H1 (cell line): ENCODE measurements at regions not wholly inside any gene's neighbourhood (a gene's known extent, or its start where the extent isn't known, plus 50 kb on each side); places are given as distances from the start of the nearest gene placed in this dataset.

ENCODE experiments used
- CTCF ChIA-PET: fragments of 300-600 bp; sonication (Branson Sonifier 250); formaldehyde crosslinking; loops from one replicate; lab custom pipeline; 2021; ENCODE audit not compliant: partially characterized antibody; lab: Charles Lee
- POLR2A ChIA-PET: fragments of 300-600 bp; sonication (Branson Sonifier 250); formaldehyde crosslinking; loops from one replicate; lab custom pipeline; 2021; ENCODE audit warnings: inconsistent platforms; ENCODE audit not compliant: partially characterized antibody; lab: Charles Lee
- DNase-seq, 2 experiments: peaks; one replicate each; pipeline versions ENCODE4 v3.0.0 to v3.0.0-alpha.2; 2010 to 2022; ENCODE audit warnings: low spot score in 2 of 2, low read depth in 1 of 2, mixed read lengths in 1 of 2
- FAIRE-seq: peaks from 2 replicates; lab custom pipeline; 2011; peaks lifted over from hg19 to GRCh38; lab: Jason Lieb, UNC
- H2AFZ ChIP-seq: 2 replicates; pipeline ENCODE4 v1.8.1; 2012; ENCODE audit warnings: low read length, inconsistent platforms
- H2AK5ac ChIP-seq: 2 replicates; pipeline ENCODE4 v1.6.1; 2013; ENCODE audit warnings: low read depth, low read length
- H2BK120ac ChIP-seq: replicated peaks from 2 replicates; pipeline ENCODE3; 2013; ENCODE audit warnings: low read depth, low read length, inconsistent platforms
- H2BK12ac ChIP-seq: 2 replicates; pipeline ENCODE4 v1.6.1; 2013; ENCODE audit warnings: low read depth, low read length
- H2BK15ac ChIP-seq: 2 replicates; pipeline ENCODE4 v1.6.1; 2013; ENCODE audit warnings: low read length
- H2BK20ac ChIP-seq: 2 replicates; pipeline ENCODE4 v1.6.1; 2013; ENCODE audit warnings: low read length
- H2BK5ac ChIP-seq: 2 replicates; pipeline ENCODE4 v1.6.1; 2013; ENCODE audit warnings: low read depth, low read length
- H3K14ac ChIP-seq: 2 replicates; pipeline ENCODE4 v1.6.1; 2013; ENCODE audit warnings: inconsistent platforms; ENCODE audit not compliant: insufficient read length
- H3K18ac ChIP-seq: 2 replicates; pipeline ENCODE4 v1.6.1; 2013; ENCODE audit warnings: low read length; ENCODE audit errors: extremely low read depth
- H3K23ac ChIP-seq: 2 replicates; pipeline ENCODE4 v1.6.1; 2013; ENCODE audit warnings: inconsistent platforms; ENCODE audit not compliant: insufficient read length
- H3K23me2 ChIP-seq: 2 replicates; pipeline ENCODE4 v1.6.1; 2013; ENCODE audit warnings: low read depth, low read length
- H3K27ac ChIP-seq: 2 replicates; pipeline ENCODE4 v1.6.1; 2011; ENCODE audit warnings: low read depth, low read length, inconsistent platforms
- H3K27me3 ChIP-seq, 4 experiments: replicated peaks in 1 of 4; 1 replicate in 1 of 4; 2 replicates in 3 of 4; pipeline versions ENCODE4 v1.6.1 to v1.8.1; 2011 to 2013; ENCODE audit warnings: low read length in 3 of 4, mild to moderate bottlenecking in 3 of 4, inconsistent platforms in 2 of 4, mixed read lengths in 2 of 4, moderate library complexity in 1 of 4; ENCODE audit not compliant: control insufficient read depth in 3 of 4, insufficient read depth in 3 of 4; ENCODE audit errors: extremely low read depth in 1 of 4
- H3K36me3 ChIP-seq, 4 experiments: 2 replicates each; pipeline versions ENCODE4 v1.6.1 to v1.8.1; 2011 to 2013; ENCODE audit warnings: mild to moderate bottlenecking in 4 of 4, low read length in 3 of 4, moderate library complexity in 2 of 4, control low read depth in 1 of 4, inconsistent platforms in 1 of 4; ENCODE audit not compliant: insufficient read depth in 4 of 4, control insufficient read depth in 2 of 4
- H3K4ac ChIP-seq: replicated peaks from 2 replicates; pipeline ENCODE3; 2013; ENCODE audit warnings: low read length, low read depth, mixed read lengths, inconsistent platforms; ENCODE audit not compliant: insufficient read length
- H3K4me1 ChIP-seq, 4 experiments: replicated peaks in 1 of 4; 1 replicate in 1 of 4; 2 replicates in 3 of 4; pipeline versions ENCODE4 v1.6.1 to v1.8.1; 2011 to 2013; ENCODE audit warnings: low read length in 3 of 4, inconsistent platforms in 2 of 4, mixed read lengths in 1 of 4; ENCODE audit not compliant: insufficient read depth in 4 of 4, control insufficient read depth in 3 of 4
- H3K4me2 ChIP-seq, 2 experiments: 2 replicates each; pipeline versions ENCODE4 v1.6.1 to v1.8.1; 2011 to 2013; ENCODE audit warnings: low read depth in 2 of 2, low read length in 2 of 2, control low read depth in 1 of 2, inconsistent platforms in 1 of 2, mild to moderate bottlenecking in 1 of 2; ENCODE audit not compliant: insufficient read depth in 1 of 2
- H3K4me3 ChIP-seq, 4 experiments: fragments of 200-600, 300-600 bp in 1 of 4; sonication (generic), shearing (Covaris generic), sonication (Bioruptor Twin) in 1 of 4; 2 replicates each; pipeline versions ENCODE4 v1.5.1 to v1.8.1; 2011 to 2016; ENCODE audit warnings: low read length in 4 of 4, low read depth in 3 of 4, control low read depth in 2 of 4, inconsistent platforms in 2 of 4, mild to moderate bottlenecking in 2 of 4, mixed read lengths in 1 of 4, moderate library complexity in 1 of 4; ENCODE audit not compliant: insufficient read depth in 2 of 4; ENCODE audit errors: extremely low read depth in 1 of 4
- H3K56ac ChIP-seq: replicated peaks from 2 replicates; pipeline ENCODE3; 2013; ENCODE audit warnings: low read depth, mild to moderate bottlenecking, mixed read lengths, low read length, inconsistent platforms; ENCODE audit not compliant: insufficient read length
- H3K79me1 ChIP-seq: 2 replicates; pipeline ENCODE4 v1.6.1; 2013; ENCODE audit warnings: low read depth, low read length, control low read depth
- H3K79me2 ChIP-seq, 2 experiments: 2 replicates each; pipeline versions ENCODE4 v1.6.1 to v1.8.1; 2012 to 2013; ENCODE audit warnings: low read length in 2 of 2, mild to moderate bottlenecking in 2 of 2, inconsistent platforms in 1 of 2; ENCODE audit not compliant: insufficient read depth in 2 of 2, control insufficient read depth in 1 of 2
- H3K9ac ChIP-seq, 4 experiments: replicated peaks in 1 of 4; 1 replicate in 1 of 4; 2 replicates in 3 of 4; pipeline versions ENCODE4 v1.6.1 to v1.8.1; 2011 to 2013; ENCODE audit warnings: low read depth in 3 of 4, low read length in 3 of 4, control low read depth in 2 of 4, mild to moderate bottlenecking in 2 of 4, moderate library complexity in 2 of 4, inconsistent platforms in 1 of 4; ENCODE audit errors: extremely low read depth in 1 of 4
- H3K9me3 ChIP-seq, 2 experiments: 2 replicates each; pipeline versions ENCODE4 v1.6.1 to v1.8.1; 2012 to 2013; ENCODE audit warnings: mild to moderate bottlenecking in 2 of 2, moderate library complexity in 2 of 2, control low read depth in 1 of 2, inconsistent platforms in 1 of 2, low read depth in 1 of 2, low read length in 1 of 2, mixed read lengths in 1 of 2; ENCODE audit not compliant: insufficient read depth in 2 of 2
- H4K20me1 ChIP-seq, 2 experiments: replicated peaks in 1 of 2; 2 replicates each; pipeline versions ENCODE3 to v1.8.1; 2011 to 2013; ENCODE audit warnings: inconsistent platforms in 2 of 2, low read length in 2 of 2, mild to moderate bottlenecking in 1 of 2; ENCODE audit not compliant: insufficient read depth in 2 of 2, control insufficient read depth in 1 of 2
- H4K5ac ChIP-seq: 2 replicates; pipeline ENCODE4 v1.6.1; 2013; ENCODE audit warnings: low read length, low read depth, mixed read lengths, inconsistent platforms; ENCODE audit not compliant: insufficient read length
- H4K8ac ChIP-seq: 2 replicates; pipeline ENCODE4 v1.8.0; 2013; ENCODE audit warnings: mild to moderate bottlenecking, moderate library complexity, low read length, inconsistent platforms; ENCODE audit not compliant: insufficient read depth; ENCODE audit errors: extremely low read depth
- H4K91ac ChIP-seq: replicated peaks from 2 replicates; pipeline ENCODE3; 2013; ENCODE audit warnings: low read length, mixed read lengths, inconsistent platforms; ENCODE audit not compliant: insufficient read length
- TCF12 ChIP-seq: IDR thresholded peaks from 2 replicates; pipeline ENCODE4 v1.6.1; 2011; ENCODE audit warnings: low read depth, mild to moderate bottlenecking, low read length
- WGBS, 2 experiments: shearing (Covaris generic) in 1 of 2; methylation state at CpG; one replicate each; pipeline versions ENCODE4 v1.1.6 to v1.1.7; 2013 to 2015; ENCODE audit warnings: low lambda C conversion rate in 2 of 2, mixed read lengths in 2 of 2, inconsistent platforms in 1 of 2, low coverage in 1 of 2, missing lambda C conversion rate in 1 of 2; ENCODE audit not compliant: insufficient replicate concordance in 2 of 2, insufficient coverage in 1 of 2, insufficient read length in 1 of 2; ENCODE audit errors: extremely low coverage in 1 of 2, missing lambda C conversion rate in 1 of 2; 5-methylcytosine and 5-hydroxymethylcytosine counted together

DNA sequence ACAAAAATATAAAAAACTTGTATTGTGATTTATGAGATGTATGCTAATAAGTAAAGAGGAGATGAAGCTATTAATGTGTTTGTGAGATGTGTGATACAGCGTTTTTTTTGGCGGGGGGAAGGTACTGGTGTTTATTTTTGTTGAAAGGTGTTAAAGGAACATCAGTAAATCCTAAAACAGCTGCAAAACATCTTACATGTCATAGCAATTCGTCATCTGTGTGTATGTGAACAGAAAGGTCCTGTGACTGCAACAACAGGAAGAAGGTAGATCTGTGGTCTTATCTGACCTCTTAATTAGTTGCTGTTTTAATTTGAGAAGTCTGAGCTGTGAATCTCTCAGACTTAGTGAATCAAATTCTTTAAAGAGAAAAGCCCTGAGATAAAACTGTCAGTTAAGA is 1041.1 kb downstream of the JRKL start:
- no peak overlapping the region for H2BK15ac ChIP-seq
- 91 to 100% methylated on average over 2 to 3 of the region's 3 CpGs for WGBS, 2 experiments
- TF ChIP-seq TCF12, result no peak
- no peaks in the 10 kb centered on the region for H3K23me2 ChIP-seq
- no peak overlapping the region for H3K14ac ChIP-seq
- H4K8ac ChIP-seq, result no peak overlapping the region
- no peaks in the 10 kb centered on the region for H3K27me3 ChIP-seq
- no peak overlapping the region for H4K91ac ChIP-seq
- H3K79me1 ChIP-seq, result no peaks in the 10 kb centered on the region
- no peaks in the 10 kb centered on the region for H3K9me3 ChIP-seq
- no peak overlapping the region for H3K9ac ChIP-seq
- H3K79me2 ChIP-seq, result no peaks in the 10 kb centered on the region
- H3K27ac ChIP-seq, result no peak overlapping the region
- no peak overlapping the region for H3K4me2 ChIP-seq
- H2BK120ac ChIP-seq, result no peak overlapping the region
- H3K18ac ChIP-seq, result no peak overlapping the region
- H2AFZ ChIP-seq, result no peak overlapping the region
- no peaks in the 10 kb centered on the region for H3K36me3 ChIP-seq
- no peak overlapping the region for H3K4ac ChIP-seq
- CTCF ChIA-PET, result interaction anchor here (0.6 kb wide), 1 partner anchor 661 kb away, joined by 3 read pairs; no protein-coding TSS in a partner anchor
- FAIRE-seq, result no peak
- no peak overlapping the region for H3K4me3 ChIP-seq
- H3K56ac ChIP-seq, result no peak overlapping the region
- H4K20me1 ChIP-seq, result no peaks in the 10 kb centered on the region
- no peak overlapping the region for H2BK5ac ChIP-seq
- DNase-seq, result no peak
- no peak overlapping the region for H2BK12ac ChIP-seq
- no peaks in the 10 kb centered on the region for H3K4me1 ChIP-seq
- H2BK20ac ChIP-seq, result no peak overlapping the region
- no peak overlapping the region for H2AK5ac ChIP-seq
- POLR2A ChIA-PET, result no interaction called here
- no peak overlapping the region for H4K5ac ChIP-seq
- no peak overlapping the region for H3K23ac ChIP-seq
